Activated gamma-delta T cell (primary cell): ENCODE measurements at regions not wholly inside any gene's neighbourhood (a gene's known extent, or its start where the extent isn't known, plus 50 kb on each side); places are given as distances from the start of the nearest gene placed in this dataset.
"Not testable (repeated sequence)": the region's sequence is repeated elsewhere in the genome, so short reads cannot be mapped to it uniquely, and the experiment has no call there.

Experiments used
- DNase-seq: peaks from one replicate; lab custom pipeline; 2025; lab: John Stamatoyannopoulos, UW

DNA sequence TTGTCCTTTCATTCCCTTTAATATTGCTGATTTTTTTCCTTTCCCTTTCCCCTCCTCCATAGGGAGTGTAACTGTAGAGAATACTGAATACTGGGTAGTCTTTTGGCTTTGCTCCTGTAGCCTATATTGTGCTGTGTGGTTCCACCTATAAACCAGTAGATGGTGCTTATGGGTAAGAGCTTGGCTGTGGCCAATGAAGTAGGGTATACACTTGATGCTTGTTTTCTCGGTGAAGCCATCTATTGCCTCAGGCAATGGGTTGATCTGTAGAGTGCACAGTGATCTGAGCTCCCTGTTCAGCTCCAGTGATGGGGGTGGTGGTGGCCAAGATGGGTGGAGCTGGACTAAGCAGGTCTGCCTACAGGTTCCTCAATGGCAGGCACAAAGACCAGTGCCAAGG lies 203.3 kb upstream of the IMPG1 start:
- DNase-seq = no peak

DNA sequence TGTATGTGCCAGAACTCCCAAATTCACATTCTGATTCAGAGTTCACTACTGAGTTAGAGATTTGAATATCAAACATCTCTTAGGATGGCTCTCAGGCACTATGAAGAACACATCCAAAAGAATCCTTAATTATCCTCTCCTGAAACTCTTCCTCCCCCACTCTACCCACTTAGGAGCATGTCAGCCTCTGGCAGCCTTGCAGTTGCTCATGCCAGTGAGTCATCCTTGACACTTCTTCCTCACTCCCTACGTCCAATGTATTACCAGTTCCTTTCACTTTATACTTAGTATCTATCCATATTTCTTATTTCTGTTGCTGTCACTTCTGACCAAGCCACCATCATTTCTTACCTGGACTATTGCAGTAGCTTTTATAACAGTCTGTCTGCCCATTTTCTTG lies 192.0 kb upstream of the IMPG1 start:
- DNase-seq = no peak

DNA sequence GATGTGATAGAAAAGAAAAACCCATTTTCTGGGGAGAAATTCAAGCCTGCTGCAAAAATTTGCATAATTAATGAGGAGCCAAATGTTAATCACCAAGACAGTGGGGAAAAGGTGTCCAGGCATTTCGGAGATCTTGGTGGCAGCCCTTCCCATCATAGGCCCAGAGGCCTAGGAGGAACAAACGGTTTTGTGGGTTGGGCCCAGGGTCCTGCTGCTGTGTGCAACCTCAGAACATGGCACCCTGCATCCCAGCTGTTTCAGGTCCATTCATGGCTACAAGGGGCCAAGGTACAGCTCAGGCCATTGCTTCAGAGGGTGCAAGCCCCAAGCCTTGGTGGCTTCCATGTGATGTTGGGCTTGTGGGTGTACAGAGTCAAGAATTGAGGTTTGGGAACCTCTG lies 189.8 kb upstream of the IMPG1 start:
- DNase-seq = no peak

DNA sequence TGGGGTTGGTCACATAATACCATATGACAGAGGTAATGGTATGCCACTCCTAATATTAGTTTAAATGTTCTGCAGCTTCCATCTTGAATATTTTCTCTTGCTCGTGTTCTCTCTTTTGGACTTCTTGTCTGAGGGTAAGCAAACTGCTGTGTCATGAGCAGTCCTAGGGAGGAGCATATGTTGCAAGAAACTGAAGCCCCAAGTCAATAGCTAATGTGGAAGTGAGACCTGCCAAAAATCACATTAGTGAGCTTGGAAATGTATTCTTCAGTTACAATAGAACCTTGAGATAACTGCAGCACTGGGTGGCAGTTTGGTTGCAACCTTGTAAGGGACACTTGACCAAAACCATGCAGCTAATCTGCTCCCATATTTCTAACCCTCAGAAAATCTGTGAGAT lies 178.2 kb upstream of the IMPG1 start:
- no peak for DNase-seq

DNA sequence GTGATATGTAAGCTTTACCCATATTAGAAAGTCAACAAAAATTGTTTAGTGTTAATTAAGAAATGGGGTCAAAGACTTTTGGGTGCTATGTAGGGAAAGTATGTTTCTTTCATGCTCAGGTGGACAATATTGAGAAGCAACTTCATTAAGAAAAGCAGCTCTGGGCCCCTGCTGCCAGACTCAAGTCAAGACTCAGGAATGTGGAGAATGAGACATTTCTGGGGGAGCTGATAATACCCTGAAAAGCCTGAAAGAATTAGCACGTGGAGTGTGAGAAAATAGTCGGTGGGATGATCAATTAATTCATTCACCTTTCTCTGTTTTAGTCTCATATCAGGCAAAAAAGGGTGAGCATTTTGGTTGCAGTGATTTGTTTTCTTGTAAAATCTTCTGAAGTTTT lies 175.1 kb upstream of the IMPG1 start:
- no peak for DNase-seq

DNA sequence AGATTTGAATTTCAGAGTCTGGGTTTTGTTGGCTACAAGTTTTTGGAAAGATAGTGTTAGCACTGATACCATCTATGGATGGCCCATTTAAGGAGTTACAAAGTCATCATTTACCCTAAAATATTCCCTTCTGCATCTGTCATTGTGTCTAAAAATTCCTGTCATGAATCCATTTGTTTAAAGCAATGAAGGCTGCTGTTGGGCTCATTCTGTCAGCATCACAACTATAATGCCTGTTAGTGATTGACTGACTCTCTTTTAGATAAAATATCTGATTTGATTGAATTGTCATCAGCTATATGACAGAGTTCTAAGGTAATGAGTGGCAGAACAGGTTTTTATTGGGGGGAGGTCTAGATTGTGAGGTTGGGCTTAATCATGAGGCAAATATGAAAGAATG lies 167.6 kb upstream of the IMPG1 start:
- DNase-seq = no peak

DNA sequence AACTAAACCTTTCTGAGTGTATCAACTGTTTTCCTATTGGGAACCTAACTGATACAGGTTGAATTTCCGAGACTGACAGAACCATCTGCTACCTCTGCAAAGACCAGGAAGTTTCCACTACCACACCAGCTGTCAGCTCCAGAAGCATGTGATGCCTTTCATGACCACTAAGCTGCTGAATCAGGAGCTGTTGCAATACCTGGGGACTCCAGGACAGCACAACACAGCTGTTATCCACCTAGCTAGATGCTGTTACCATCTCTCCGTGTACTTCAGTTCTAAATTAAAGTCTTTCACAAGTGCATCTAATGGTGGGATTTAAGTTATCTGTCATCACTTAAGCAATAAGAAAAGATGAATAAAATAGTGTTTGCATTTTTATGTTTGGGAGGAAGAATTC lies 158.2 kb upstream of the IMPG1 start:
- no peak for DNase-seq

DNA sequence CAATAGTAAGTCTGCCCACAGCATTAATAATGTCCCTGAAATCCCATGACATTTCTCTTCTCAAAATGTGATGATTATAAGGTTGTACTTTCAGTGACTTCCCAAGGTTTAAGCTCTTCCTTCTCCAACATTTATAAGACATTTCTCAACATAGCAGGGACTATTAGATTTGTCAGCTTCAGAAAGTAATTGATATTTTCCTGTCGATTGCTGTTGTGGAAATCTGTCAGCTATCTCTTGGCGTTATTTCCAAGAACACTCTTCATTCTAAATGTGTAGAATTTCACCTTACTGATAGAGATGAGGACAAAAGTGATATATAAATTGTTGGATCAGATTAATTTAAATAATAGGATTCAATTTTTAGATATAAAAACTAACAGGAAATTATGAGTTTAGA lies 149.7 kb upstream of the IMPG1 start:
- no peak for DNase-seq

DNA sequence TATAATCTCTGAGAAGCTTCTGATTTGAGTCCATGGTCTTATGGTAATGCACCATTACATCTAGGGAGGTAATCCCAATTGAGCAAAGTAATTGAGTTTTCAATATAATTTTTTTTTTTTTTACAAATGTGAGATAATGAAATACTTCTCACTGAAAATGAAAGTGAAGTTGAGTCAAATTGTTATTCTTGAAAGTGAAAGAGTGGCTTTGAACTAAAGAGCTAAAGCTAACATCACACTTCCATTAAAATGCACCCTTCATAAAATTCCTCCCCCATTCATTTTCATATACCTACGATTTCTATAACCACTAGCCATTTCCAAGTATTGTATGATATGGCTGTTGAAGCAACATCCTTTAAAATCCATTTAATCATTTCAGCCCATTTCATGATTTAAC lies 149.1 kb upstream of the IMPG1 start:
- no peak for DNase-seq

DNA sequence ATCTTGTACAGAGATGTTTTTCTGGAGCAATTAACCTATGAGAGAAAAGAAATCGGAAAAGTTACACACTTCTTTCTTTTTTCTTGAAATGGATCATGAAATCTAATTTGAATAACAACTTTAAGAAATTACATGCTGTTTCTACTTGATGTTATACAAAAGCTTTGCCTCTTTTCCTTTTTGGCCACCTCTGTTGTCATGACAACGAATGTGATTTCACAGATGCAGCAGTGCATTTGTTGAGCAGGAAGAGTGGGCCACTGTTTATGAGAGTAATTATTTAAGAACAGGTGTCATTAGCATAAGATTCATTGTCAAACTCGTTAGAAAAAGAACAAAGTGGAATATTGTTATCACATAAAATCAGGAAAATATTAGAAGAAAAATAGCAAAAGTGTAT lies 148.3 kb upstream of the IMPG1 start:
- no peak for DNase-seq

DNA sequence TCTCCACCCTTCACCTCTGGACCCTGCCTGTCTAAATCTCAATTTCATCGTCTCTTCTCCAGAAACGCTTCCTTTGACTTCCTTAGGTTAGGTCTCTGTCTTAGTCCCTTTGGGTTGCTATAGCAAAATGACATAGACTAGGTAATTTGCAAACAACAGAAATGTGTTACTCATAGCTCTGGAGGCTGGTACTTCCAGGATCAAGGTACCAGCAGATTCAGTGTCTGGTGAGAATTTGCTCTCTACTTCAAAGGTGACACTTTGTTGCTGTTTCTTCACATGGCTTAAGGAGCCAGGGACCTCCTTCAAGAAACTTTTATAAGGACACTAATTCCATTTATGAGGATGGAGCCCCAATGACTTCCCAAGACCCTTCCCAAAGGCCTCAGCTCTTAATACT lies 145.1 kb upstream of the IMPG1 start:
- no peak for DNase-seq

DNA sequence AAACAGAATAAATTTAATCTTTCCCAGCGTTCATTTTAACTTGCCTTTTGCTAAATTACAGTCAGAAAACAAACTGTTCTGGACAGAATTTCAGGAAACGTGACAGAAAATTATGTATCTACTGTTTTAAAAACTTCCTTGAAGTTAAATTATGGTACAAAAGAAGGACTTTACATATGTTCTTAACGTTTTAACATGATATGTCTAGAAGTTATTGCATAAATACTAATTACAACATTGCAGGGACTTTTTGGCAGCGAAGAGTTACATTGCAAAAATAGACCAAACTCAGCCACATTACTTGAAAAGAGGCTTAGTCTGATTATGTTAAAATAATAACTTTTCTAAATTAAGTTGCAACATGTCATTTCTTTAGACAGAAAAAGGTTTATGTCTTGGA lies 142.1 kb upstream of the IMPG1 start:
- DNase-seq = no peak

DNA sequence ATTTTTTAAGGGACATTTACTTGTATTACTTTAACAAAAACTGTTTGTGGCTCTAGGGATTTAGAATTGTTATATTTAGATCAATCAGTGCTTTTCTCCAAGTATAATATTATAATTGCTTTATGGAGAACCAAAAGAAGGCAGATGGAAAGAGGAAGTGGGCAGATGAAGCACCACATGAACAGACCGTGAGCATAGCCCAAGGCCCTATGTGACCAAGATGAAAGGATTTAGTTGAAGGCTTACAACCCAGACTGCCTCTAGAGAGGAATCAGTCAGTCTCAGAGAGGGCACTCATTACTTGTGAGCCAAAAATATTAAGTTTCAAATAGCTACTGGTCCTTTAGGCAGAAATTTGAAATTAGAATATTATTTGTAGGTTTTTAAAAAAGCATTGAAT lies 102.3 kb upstream of the IMPG1 start:
- no peak for DNase-seq

DNA sequence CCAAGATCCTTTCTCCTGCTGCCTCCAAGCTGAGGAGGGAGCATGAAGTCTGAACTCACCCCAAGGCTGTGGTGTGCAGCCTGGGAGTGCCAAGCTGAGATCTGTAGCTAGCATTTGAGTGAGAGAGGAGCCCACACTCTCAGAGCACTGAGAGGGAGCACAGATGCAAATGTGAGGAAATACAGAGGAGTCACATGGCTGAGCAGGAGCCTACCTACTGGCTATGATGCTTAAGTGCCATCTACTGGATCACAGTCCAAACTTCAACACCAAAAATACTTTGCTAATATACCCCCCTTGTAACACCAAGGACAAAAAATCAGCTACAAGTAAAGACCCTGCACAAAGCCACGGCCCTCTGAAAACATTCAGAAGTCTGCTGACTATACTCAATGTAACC lies 94.4 kb upstream of the IMPG1 start:
- DNase-seq = no peak

DNA sequence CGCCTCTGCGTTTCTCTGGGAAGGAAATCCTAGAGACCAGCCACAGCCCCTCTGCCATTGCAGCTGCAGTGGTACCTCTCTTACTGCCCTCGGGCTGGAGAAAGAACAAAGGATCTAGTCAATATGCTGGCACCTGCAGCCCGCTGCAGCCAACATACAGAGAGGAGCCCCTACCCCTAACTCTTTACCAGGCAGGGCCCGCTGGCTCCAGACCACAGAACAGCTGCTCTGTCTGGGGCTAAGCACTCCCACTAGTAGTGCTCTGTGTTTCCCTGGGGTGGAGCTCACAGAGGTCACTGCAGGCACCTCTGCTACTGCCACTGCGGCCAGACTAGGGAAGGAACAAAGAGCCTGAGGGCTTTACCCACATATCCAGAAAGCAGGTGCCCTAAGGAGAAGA lies 93.8 kb upstream of the IMPG1 start:
- DNase-seq = no peak

DNA sequence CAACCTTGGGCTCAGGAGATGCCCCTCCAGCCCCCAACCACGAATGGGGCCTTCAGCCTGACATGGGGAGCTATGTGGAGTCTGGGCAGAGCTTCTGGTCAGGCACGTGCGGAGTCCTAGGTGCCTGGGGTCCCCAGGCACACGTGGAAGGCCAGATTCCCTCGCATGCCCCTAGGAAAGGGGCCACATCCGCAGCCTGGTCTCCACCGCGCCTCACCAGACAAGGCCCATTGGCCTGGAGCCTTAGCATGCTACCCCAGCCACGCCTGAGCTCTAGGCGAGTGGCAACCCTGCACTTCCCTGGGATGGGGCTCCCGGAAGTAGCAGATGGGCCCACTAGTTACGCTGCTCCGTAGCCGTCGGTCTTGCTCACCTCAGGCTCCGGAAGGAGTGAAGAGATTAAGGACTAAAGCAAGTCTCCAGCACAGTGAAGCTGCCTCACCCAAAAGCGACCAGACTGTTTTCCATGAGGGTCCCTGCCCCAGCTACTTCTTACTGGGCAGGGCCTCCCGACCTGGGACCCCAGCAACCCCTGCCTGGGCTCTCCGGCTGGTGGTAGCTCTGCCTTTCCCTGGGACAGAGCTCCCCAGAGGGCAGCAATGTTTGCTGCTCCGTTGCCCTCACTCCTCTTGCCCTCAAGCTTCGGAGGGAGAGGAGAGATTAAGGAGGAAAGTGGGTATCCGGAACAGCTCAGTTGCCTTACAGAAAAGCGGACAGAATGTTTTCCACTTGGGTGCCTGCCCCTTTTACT lies 93.2 kb upstream of the IMPG1 start:
- peak; percentile 2 for DNase-seq

DNA sequence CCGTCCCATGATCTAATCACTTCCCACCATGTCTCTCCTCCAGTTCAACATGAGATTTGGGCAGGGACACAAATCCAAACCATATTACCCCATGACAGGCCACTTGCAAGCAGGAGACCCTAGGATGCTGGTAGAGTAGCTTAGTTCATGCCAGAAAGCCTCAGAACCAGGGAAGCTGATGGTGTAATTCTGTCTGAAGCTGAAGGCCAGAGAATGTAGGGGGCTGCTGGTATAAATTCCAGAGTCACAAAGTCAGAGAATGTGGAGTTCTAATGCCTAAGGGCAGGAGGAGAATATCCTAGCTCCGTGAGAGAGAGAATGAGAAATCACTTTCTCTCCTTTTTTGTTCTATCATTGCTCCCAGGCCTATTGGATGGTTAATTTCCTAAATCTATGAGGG lies 90.3 kb upstream of the IMPG1 start:
- DNase-seq = no peak

DNA sequence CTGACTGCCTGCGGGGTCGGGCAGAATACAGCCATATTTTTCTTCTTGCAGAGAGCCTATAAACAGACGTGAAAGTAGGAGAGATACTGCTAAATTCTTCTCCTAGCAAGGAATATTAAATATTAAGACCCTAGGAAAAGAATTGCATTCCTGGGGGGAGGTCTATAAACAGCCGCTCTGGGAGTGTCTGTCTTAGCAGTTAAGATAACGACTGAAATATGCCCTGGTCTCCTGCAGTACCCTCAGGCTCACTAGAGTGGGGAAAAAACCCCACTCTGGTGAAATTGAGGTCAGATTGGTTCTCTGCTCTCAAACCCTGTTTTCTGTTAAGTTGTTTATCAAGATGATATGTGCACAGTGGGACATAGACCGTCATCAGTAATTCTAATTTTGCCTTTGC lies 85.3 kb upstream of the IMPG1 start:
- not testable (repeated sequence) for DNase-seq

DNA sequence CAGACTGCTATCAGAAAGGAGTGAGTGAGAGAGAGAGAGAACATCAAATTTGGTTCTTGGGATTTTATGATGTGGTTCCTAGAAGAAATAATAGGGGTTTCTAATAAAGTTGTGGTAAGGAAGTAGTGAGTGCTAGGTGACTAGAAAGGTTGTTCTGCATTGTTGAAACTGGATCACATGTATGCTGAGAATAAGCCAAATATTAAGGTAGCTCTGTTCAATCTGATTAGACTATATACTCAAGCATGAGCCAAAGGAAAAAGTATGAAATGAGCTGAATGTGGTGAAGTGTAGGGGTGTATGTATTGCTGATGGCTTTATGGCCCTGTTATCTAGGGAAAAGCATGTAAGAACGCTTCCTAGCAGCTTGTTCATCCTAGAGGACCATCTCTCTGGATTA lies 63.0 kb upstream of the IMPG1 start:
- DNase-seq = no peak

DNA sequence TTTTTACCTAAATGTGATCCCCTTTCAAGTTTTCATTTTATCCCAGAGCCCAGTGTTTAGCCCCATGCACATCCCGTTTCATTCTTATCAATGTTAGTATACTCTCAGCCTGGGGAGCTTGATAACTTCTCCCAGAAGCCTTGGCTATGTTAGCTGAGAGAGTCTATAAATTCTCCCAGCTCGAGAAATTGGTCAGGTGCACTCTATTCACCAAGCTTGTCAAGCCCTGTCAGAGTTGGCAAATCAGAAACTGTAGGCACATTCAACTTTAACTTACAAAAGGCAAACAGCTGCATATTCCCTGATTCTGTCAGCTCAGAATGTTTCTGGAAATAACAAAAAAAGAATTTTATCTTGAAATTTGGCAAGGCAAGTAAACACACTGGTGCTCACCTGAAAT lies 62.2 kb upstream of the IMPG1 start:
- no peak for DNase-seq

DNA sequence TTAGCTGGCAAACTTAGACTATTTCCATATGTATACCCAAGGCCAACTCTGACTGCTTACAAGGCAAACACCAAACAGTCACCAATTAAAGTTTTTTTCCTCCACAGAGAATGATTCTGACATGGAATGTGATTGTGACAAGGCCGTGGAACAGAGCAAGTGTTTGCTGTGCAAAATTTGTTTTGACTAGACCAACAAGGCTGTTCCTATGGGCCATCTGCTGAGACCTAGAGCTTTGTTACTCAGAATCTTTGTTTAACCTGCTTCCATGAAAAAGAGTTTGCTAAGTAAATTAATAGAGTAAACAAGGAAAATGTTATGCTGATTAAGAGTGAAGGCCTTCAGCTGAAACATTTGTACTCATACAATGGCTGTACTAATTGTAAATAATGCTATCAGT lies 51.6 kb upstream of the IMPG1 start:
- no peak for DNase-seq
